ENCODE measurements at regions not wholly inside any gene's neighbourhood (a gene's known extent, or its start where the extent isn't known, plus 50 kb on each side); places are given as distances from the start of the nearest gene placed in this dataset.
A peak's percentile ranks its signal among the peaks of the same experiment; 100 is the strongest.
"Not testable (repeated sequence)": the region's sequence is repeated elsewhere in the genome, so short reads cannot be mapped to it uniquely, and the experiment has no call there.

GRCh38 chr9:110081395-110081794 lies 126.6 kb downstream of the C9orf152 start:
- H3K4me1 Mint-ChIP-seq: peaks cover 68 to 97% (median 88%) of the 10 kb centered on the region in 3 donors
- no peaks in the 10 kb centered on the region for H3K9me3 Mint-ChIP-seq
- peak overlapping the region; percentile 36 to 90 (median 76) for H3K27ac Mint-ChIP-seq
- H3K36me3 Mint-ChIP-seq: peaks cover 0 to 7% of the 10 kb centered on the region in 2 donors
- ATAC-seq (ENCODE audit: low read depth in 2 of 2): no peak
- no peak for DNase-seq
- H3K4me3 Mint-ChIP-seq: peak overlapping the region; percentile 49 to 86 (median 77)
- H3K27me3 Mint-ChIP-seq: no peaks in the 10 kb centered on the region

- Mint-ChIP-seq H3K4me1 (peaks cover 63 to 98% (median 83%) of the 10 kb centered on the region in 3 donors), H3K27ac (peak overlapping the region in 5 of 6 donors; percentile 61 to 97 (median 88)), H3K9me3 (no peaks in the 10 kb centered on the region), H3K36me3 (peaks cover 16 to 17% of the 10 kb centered on the region in 2 donors), H3K27me3 (no peaks in the 10 kb centered on the region), H3K4me3 (peak overlapping the region in 4 of 8 donors; percentile 6 to 79 (median 40))
- ATAC-seq (ENCODE audit: low read depth in 2 of 2) (no peak), DNase-seq (no peak)
These were observed 124.1 kb downstream of the C9orf152 start for GRCh38 chr9:110083866-110084265.

- H3K4me1 Mint-ChIP-seq: peaks cover 71 to 96% (median 82%) of the 10 kb centered on the region in 3 donors
- ATAC-seq (ENCODE audit: low read depth in 2 of 2): no peak
- peaks cover 22 to 24% of the 10 kb centered on the region in 2 donors for H3K36me3 Mint-ChIP-seq
- peak overlapping the region in 2 of 8 donors; percentile 26 to 30 for H3K4me3 Mint-ChIP-seq
- H3K9me3 Mint-ChIP-seq: no peaks in the 10 kb centered on the region
- DNase-seq: no peak
- no peaks in the 10 kb centered on the region for H3K27me3 Mint-ChIP-seq
- H3K27ac Mint-ChIP-seq: peak overlapping the region in 4 of 6 donors; percentile 1 to 75 (median 53)
These were observed 121.4 kb downstream of the C9orf152 start for GRCh38 chr9:110086537-110086936.

- Mint-ChIP-seq H3K27ac (peak overlapping the region; percentile 2 to 66 (median 41)), H3K27me3 (no peaks in the 10 kb centered on the region), H3K4me3 (peak overlapping the region in 5 of 8 donors; percentile 16 to 68 (median 43)), H3K36me3 (peaks cover 22 to 26% of the 10 kb centered on the region in 2 donors), H3K4me1 (peaks cover 60 to 94% (median 78%) of the 10 kb centered on the region in 3 donors), H3K9me3 (no peaks in the 10 kb centered on the region)
- no peak for ATAC-seq (ENCODE audit: low read depth in 2 of 2)
- DNase-seq: no peak
These were observed 120.4 kb downstream of the C9orf152 start for GRCh38 chr9:110087605-110088004.

GRCh38 chr9:110088099-110088498 lies 119.9 kb downstream of the C9orf152 start:
- Mint-ChIP-seq H3K4me1 (peaks cover 63 to 94% (median 78%) of the 10 kb centered on the region in 3 donors), H3K27me3 (no peaks in the 10 kb centered on the region), H3K9me3 (no peaks in the 10 kb centered on the region), H3K4me3 (peak overlapping the region in 4 of 8 donors; percentile 16 to 47 (median 35)), H3K27ac (peak overlapping the region in 5 of 6 donors; percentile 4 to 66 (median 41)), H3K36me3 (peaks cover 22 to 31% of the 10 kb centered on the region in 2 donors)
- DNase-seq (no peak), ATAC-seq (ENCODE audit: low read depth in 2 of 2) (peak; percentile 25 to 54)

GRCh38 chr9:110089681-110090370 lies 118.1 kb downstream of the C9orf152 start:
- no peak for ATAC-seq (ENCODE audit: low read depth in 2 of 2)
- Mint-ChIP-seq H3K4me1 (peaks cover 66 to 95% (median 80%) of the 10 kb centered on the region in 3 donors), H3K27me3 (no peaks in the 10 kb centered on the region), H3K4me3 (peak overlapping the region in 2 of 8 donors; percentile 1 to 43), H3K36me3 (peaks cover 29 to 45% of the 10 kb centered on the region in 2 donors), H3K9me3 (no peaks in the 10 kb centered on the region), H3K27ac (peak overlapping the region; percentile 53 to 88 (median 72))
- no peak for DNase-seq

GRCh38 chr9:110092792-110093191 lies 115.2 kb downstream of the C9orf152 start:
- Mint-ChIP-seq H3K4me3 (peak overlapping the region in 1 of 8 donors; percentile 23), H3K36me3 (peaks cover 14 to 33% of the 10 kb centered on the region in 2 donors), H3K27me3 (no peaks in the 10 kb centered on the region), H3K4me1 (peaks cover 60 to 85% (median 79%) of the 10 kb centered on the region in 3 donors), H3K9me3 (no peaks in the 10 kb centered on the region), H3K27ac (peak overlapping the region in 5 of 6 donors; percentile 64 to 90 (median 80))
- no peak for DNase-seq
- ATAC-seq (ENCODE audit: low read depth in 2 of 2): no peak

GRCh38 chr9:110093417-110093816 lies 114.5 kb downstream of the C9orf152 start:
- no peaks in the 10 kb centered on the region for H3K27me3 Mint-ChIP-seq
- H3K4me1 Mint-ChIP-seq: peaks cover 56 to 85% (median 79%) of the 10 kb centered on the region in 3 donors
- DNase-seq (no peak), ATAC-seq (ENCODE audit: low read depth in 2 of 2) (no peak)
- no peaks in the 10 kb centered on the region for H3K9me3 Mint-ChIP-seq
- peak overlapping the region in 5 of 6 donors; percentile 61 to 84 (median 75) for H3K27ac Mint-ChIP-seq
- no peak overlapping the region for H3K4me3 Mint-ChIP-seq
- H3K36me3 Mint-ChIP-seq: peaks cover 12 to 29% of the 10 kb centered on the region in 2 donors

- no peak overlapping the region for H3K4me3 Mint-ChIP-seq
- peak overlapping the region in 5 of 6 donors; percentile 70 to 90 (median 77) for H3K27ac Mint-ChIP-seq
- ATAC-seq (ENCODE audit: low read depth in 2 of 2) (no peak), DNase-seq (no peak)
- H3K4me1 Mint-ChIP-seq: peaks cover 59 to 86% (median 81%) of the 10 kb centered on the region in 3 donors
- H3K27me3 Mint-ChIP-seq: no peaks in the 10 kb centered on the region
- peaks cover 12 to 29% of the 10 kb centered on the region in 2 donors for H3K36me3 Mint-ChIP-seq
- H3K9me3 Mint-ChIP-seq: no peaks in the 10 kb centered on the region
These were observed 114.1 kb downstream of the C9orf152 start for GRCh38 chr9:110093871-110094270.

- peaks cover 51 to 86% (median 81%) of the 10 kb centered on the region in 3 donors for H3K4me1 Mint-ChIP-seq
- DNase-seq (no peak), ATAC-seq (ENCODE audit: low read depth in 2 of 2) (no peak)
- H3K36me3 Mint-ChIP-seq: peaks cover 12 to 29% of the 10 kb centered on the region in 2 donors
- peak overlapping the region in 1 of 8 donors; percentile 56 for H3K4me3 Mint-ChIP-seq
- H3K9me3 Mint-ChIP-seq: no peaks in the 10 kb centered on the region
- no peaks in the 10 kb centered on the region for H3K27me3 Mint-ChIP-seq
- H3K27ac Mint-ChIP-seq: peak overlapping the region in 2 of 6 donors; percentile 38 to 77
These were observed 112.8 kb downstream of the C9orf152 start for GRCh38 chr9:110095161-110095595.

- peak overlapping the region in 1 of 8 donors; percentile 59 for H3K4me3 Mint-ChIP-seq
- H3K27ac Mint-ChIP-seq: peak overlapping the region in 2 of 6 donors; percentile 52 to 54
- no peaks in the 10 kb centered on the region for H3K27me3 Mint-ChIP-seq
- H3K36me3 Mint-ChIP-seq: peaks cover 12 to 29% of the 10 kb centered on the region in 2 donors
- DNase-seq (no peak), ATAC-seq (ENCODE audit: low read depth in 2 of 2) (no peak)
- H3K4me1 Mint-ChIP-seq: peaks cover 52 to 87% (median 83%) of the 10 kb centered on the region in 3 donors
- H3K9me3 Mint-ChIP-seq: no peaks in the 10 kb centered on the region
These were observed 112.2 kb downstream of the C9orf152 start for GRCh38 chr9:110095776-110096175.

GRCh38 chr9:110096674-110097073 lies 111.3 kb downstream of the C9orf152 start:
- peak overlapping the region in 2 of 8 donors; percentile 12 to 15 for H3K4me3 Mint-ChIP-seq
- not testable (repeated sequence) for ATAC-seq (ENCODE audit: low read depth in 2 of 2); DNase-seq; H3K27me3 Mint-ChIP-seq; H3K9me3 Mint-ChIP-seq
- peaks cover 54 to 88% (median 83%) of the 10 kb centered on the region in 3 donors for H3K4me1 Mint-ChIP-seq
- H3K36me3 Mint-ChIP-seq: peaks cover 7 to 21% of the 10 kb centered on the region in 2 donors
- H3K27ac Mint-ChIP-seq: peak overlapping the region in 2 of 6 donors; percentile 52 to 88

GRCh38 chr9:110099236-110100095 lies 108.5 kb downstream of the C9orf152 start:
- DNase-seq (no peak), ATAC-seq (ENCODE audit: low read depth in 2 of 2) (no peak)
- H3K27me3 Mint-ChIP-seq: no peaks in the 10 kb centered on the region
- peak overlapping the region; percentile 25 to 93 (median 78) for H3K27ac Mint-ChIP-seq
- H3K4me1 Mint-ChIP-seq: peaks cover 57 to 88% (median 82%) of the 10 kb centered on the region in 3 donors
- H3K9me3 Mint-ChIP-seq: no peaks in the 10 kb centered on the region
- peaks cover 0 to 9% of the 10 kb centered on the region in 2 donors for H3K36me3 Mint-ChIP-seq
- peak overlapping the region in 1 of 8 donors; percentile 31 for H3K4me3 Mint-ChIP-seq
